ENCODE measurements at regions not wholly inside any gene's neighbourhood (a gene's known extent, or its start where the extent isn't known, plus 50 kb on each side); places are given as distances from the start of the nearest gene placed in this dataset.

DNA sequence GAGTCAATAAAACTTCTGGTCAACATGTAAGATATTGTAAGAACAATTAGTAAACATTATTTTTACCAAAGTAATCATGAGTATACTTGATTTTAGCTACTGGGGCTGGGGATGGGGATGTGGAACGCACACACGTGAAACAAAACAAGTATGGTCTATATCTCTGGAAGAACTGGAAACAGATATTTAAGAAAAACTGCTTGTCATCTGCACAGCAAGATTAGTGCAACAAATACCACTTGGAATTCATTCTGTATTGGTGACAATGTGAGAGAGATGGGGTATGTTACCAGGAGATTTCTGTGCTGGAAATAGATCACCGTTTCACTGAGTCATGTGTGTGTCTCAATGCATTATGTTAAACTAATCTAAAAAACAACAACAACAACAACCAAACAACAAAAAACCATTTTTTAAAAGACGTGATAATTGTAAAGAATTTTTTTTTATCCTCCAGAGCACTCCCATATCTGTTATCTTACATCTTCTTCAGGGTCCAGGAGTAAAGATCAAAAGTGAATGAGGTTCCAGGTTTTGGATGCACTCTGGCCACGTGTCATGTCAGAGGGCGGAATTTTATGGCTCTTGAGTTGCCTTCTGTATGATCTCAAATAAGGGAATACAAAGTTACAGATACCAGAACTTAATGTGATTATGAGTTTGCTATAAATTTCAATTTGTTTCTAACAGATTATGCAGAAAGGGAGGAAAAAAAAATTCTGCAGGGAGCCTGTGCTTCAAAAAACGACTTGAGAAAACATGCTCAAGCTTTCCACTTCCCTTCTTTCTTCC lies 153.0 kb downstream of the BBOX1 start:
- H3K4me3 ChIP-seq (ENCODE audit: low read depth, low read length), result no peak overlapping the region
- no peak for DNase-seq (ENCODE audit: low read depth)
- TF ChIP-seq, protein P1, sequence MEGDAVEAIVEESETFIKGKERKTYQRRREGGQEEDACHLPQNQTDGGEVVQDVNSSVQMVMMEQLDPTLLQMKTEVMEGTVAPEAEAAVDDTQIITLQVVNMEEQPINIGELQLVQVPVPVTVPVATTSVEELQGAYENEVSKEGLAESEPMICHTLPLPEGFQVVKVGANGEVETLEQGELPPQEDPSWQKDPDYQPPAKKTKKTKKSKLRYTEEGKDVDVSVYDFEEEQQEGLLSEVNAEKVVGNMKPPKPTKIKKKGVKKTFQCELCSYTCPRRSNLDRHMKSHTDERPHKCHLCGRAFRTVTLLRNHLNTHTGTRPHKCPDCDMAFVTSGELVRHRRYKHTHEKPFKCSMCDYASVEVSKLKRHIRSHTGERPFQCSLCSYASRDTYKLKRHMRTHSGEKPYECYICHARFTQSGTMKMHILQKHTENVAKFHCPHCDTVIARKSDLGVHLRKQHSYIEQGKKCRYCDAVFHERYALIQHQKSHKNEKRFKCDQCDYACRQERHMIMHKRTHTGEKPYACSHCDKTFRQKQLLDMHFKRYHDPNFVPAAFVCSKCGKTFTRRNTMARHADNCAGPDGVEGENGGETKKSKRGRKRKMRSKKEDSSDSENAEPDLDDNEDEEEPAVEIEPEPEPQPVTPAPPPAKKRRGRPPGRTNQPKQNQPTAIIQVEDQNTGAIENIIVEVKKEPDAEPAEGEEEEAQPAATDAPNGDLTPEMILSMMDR (IDR thresholded peaks at IDR 0.05; ENCODE audit: low read depth, low read length, missing control alignments), result no peak

DNA sequence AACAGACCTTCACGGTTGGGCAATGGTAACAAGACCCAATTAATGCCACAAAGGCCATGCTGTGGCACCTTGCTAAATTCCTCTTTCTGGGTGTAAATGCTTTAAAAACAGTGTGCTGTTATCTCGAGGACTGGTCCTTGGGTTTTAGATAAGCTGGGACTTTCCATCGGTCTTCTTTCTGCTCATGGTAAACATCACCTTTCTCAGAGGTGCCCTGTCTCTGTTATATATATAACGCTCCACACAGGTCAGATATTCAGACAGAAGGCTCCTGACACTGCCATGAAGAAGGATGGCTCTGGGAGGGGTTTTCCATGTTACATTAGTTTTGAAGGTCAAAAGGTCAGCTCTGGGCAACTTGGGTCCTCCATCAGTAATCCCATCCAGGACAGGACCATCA lies 151.6 kb downstream of the BBOX1 start:
- DNase-seq (ENCODE audit: low read depth), result no peak
- no peak overlapping the region for H3K4me3 ChIP-seq (ENCODE audit: low read depth, low read length)
- TF ChIP-seq, protein P1 (IDR thresholded peaks at IDR 0.05; ENCODE audit: low read depth, low read length, missing control alignments), result no peak

DNA sequence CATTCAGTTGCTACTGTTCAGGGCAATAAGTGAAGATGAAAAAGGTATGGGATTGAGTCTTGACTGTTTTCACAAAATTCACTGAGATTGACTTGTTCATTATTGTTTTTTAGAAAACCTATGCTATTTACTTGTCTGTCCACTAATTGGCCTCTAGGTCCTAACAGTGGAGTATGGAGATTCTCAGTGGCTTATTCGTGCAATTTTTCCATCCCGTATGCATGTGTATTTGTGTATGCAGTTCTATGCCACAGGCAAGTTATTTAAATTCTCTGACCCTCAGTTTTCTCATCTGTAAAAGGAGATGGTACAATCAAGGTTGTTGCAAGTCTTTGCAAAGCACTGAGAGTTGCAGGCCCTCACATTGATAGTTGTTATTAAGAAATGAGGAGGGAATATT lies 151.0 kb downstream of the BBOX1 start:
- TF ChIP-seq, protein P1 (IDR thresholded peaks at IDR 0.05; ENCODE audit: low read depth, low read length, missing control alignments), result no peak
- H3K4me3 ChIP-seq (ENCODE audit: low read depth, low read length), result no peak overlapping the region
- no peak for DNase-seq (ENCODE audit: low read depth)

DNA sequence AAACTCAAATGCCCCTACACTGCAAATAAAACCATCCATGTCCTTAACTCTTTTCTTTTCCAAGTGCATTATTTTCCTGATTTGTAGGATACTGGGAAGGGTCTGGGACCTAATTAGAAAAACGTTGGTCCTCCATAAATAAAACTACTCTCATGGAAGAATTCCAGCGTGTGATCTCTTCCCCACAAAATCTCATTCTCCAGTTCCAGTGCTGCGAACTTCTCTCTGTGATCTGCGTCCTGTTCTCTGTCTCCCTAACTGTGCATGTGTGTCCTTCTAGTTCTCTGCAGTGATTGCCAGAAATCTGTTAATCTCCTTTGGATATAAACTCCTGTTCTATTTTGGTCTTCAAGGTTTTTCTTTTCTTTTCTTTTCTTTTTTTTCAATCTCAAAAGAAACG lies 148.1 kb downstream of the BBOX1 start:
- DNase-seq (ENCODE audit: low read depth), result no peak
- TF ChIP-seq, protein P1 (IDR thresholded peaks at IDR 0.05; ENCODE audit: low read depth, low read length, missing control alignments), result no peak
- no peak overlapping the region for H3K4me3 ChIP-seq (ENCODE audit: low read depth, low read length)

DNA sequence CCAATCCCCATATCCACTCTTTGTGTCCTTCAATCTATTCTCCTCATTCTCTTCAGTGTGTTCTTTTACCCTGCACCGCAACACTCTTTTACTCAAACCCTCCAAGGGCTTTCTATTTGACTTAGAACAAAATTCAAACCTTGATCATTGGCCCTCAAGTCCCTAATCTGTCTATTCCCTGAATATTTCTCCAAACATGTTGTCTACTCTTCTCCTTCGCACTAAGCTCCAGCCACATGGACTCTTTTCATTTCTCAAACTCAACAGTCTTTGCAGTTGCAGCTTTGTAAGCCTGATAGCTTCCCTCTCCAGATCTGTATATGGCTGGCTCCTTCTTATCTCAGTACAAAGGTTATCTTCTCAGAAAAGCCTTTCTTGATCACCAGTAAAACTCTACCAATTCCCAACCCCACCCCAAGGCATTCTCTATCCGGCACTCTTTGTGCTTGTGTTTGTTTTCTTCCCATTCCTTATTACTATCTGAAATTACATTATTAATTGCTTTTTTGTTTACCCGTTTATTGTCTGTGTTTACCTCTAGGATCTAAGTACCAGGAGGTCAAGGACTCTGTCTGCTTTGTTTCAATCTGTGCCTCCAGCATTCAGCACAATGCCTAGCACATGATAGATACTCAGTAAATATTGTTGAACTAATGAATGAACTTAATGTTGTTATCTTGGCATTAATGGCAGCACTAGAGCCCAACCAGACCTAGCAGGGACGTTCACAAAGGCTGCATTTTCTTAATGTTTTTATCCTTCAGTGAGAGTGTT lies 147.4 kb downstream of the BBOX1 start:
- TF ChIP-seq, protein P1 (IDR thresholded peaks at IDR 0.05; ENCODE audit: low read depth, low read length, missing control alignments), result no peak
- DNase-seq (ENCODE audit: low read depth), result no peak
- H3K4me3 ChIP-seq (ENCODE audit: low read depth, low read length), result no peak overlapping the region

DNA sequence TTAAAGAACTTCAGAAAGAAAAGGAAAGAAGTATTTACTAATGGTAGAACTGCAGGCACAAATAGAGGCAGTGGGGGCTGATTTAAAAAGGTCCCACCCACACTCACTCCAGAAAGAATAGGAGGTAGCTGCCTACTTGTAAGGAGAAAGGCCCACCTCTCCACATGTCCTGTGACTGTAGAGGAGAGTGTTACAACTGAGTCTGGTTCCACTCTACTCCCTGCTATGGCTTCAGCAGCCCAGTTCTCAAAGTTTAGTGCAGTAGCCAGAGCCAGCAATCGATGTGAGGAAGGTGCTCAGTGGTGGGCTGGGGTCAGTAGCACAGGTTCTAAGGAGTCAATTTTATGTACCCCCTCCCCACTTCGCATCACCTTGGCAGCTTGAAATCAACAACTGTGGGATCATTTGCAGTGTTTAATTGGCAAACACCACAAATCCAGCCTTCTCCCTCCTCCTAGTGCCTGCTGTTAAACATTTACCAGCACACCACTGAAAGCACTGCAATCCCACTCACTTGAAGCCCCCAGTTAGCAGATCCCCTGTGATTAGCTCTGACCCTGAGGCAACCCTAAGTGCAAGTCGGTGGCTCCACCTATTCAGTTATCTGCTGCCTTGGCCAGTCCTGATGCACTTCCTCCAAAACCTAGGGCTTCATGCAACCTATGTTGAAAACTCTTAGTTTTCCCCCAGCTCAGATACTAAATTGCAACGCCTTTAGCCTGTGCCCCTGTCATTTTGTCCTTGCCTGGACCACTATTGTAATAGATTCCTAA lies 146.6 kb downstream of the BBOX1 start:
- TF ChIP-seq, protein P1 (IDR thresholded peaks at IDR 0.05; ENCODE audit: low read depth, low read length, missing control alignments), result no peak
- no peak overlapping the region for H3K4me3 ChIP-seq (ENCODE audit: low read depth, low read length)
- DNase-seq (ENCODE audit: low read depth), result no peak

Data from GM12864 (cell line).